ENCODE measurements at regions not wholly inside any gene's neighbourhood (a gene's known extent, or its start where the extent isn't known, plus 50 kb on each side); places are given as distances from the start of the nearest gene placed in this dataset.

DNA sequence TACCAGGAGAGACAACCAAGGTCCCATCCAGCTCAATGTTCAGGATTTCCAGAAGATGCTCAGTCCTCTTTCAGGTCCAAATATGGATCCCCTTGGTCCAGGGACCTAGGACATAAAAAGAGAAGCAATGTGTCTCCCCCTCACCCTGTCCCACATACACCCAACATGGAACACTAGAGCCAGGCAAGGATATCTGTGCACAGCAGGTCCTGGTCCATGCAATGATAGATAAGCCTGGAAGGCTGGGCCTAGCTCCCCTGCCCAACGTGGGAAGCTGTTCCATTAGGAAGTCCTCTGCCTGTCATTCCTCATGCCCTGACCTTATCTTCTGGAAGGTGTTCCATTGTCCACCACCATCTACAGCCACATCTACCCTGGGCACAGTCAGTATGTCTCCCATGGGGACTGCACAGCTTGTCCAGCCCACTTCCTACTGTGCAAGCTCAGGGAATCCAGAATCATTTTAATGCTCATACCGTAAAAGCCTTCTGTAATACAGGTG is 1434.8 kb downstream of the TBC1D22A start:
- no peak for TF ChIP-seq CTCF (IDR thresholded peaks at IDR 0.05; ENCODE audit: low read depth, low read length)
- Histone ChIP-seq H3K27me3 (no peaks in the 10 kb centered on the region), H3K4me1 (ENCODE audit: low read depth) (no peaks in the 10 kb centered on the region), H3K4me3 (no peak overlapping the region), H3K9me3 (ENCODE audit: low read depth) (no peaks in the 10 kb centered on the region), H3K36me3 (no peaks in the 10 kb centered on the region), H3K27ac (no peak overlapping the region)
- DNase-seq (ENCODE audit: low read depth in 1 of 2, low spot score in 1 of 2), result no peak

DNA sequence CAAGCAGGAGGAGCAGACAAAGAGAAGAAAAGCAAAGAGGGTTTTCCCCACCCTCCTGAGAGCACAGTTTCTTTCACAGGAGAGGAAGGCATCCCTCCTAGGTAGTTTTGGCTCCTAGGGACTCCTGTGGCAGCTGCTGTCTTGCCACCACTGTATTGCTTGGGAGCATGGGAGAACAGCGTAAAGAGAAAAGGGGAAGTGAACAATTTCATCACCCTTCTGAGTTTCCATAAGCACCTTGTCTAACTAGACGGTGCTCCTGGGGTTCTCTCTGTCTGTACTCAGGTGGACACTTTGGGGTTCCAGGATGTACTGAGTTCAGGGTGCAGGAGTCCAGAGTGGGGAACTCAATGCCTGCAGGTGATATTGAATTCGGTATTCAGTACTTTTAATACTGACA is 1430.5 kb downstream of the TBC1D22A start:
- no peak overlapping the region for H3K27ac ChIP-seq
- no peaks in the 10 kb centered on the region for H3K9me3 ChIP-seq (ENCODE audit: low read depth)
- H3K36me3 ChIP-seq, result no peaks in the 10 kb centered on the region
- no peak overlapping the region for H3K4me3 ChIP-seq
- no peak for DNase-seq (ENCODE audit: low read depth in 1 of 2, low spot score in 1 of 2)
- no peak for TF ChIP-seq CTCF (IDR thresholded peaks at IDR 0.05; ENCODE audit: low read depth, low read length)
- H3K4me1 ChIP-seq (ENCODE audit: low read depth), result no peaks in the 10 kb centered on the region
- H3K27me3 ChIP-seq, result no peaks in the 10 kb centered on the region

DNA sequence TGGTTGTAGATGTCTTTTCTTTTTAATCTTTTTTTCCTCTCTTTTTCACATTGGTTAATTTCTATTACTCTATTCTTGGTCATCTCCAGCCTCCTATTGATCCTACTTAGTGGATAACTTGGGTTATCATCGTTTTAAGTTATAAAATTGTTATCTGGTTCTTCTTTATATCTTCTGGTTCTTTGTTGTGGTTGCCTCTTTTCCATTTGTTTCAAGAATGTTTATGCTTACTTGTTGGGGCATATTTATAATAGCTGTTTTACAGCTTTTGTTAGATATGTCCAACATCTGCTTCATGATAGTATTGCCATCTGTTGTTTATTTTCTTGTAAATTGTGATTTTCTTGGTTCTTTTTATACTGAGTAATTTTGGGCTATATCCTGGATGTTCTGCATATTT is 1429.6 kb downstream of the TBC1D22A start:
- Histone ChIP-seq H3K27me3 (no peaks in the 10 kb centered on the region), H3K9me3 (ENCODE audit: low read depth) (no peaks in the 10 kb centered on the region), H3K4me1 (ENCODE audit: low read depth) (no peaks in the 10 kb centered on the region), H3K27ac (no peak overlapping the region), H3K36me3 (no peaks in the 10 kb centered on the region), H3K4me3 (no peak overlapping the region)
- no peak for DNase-seq (ENCODE audit: low read depth in 1 of 2, low spot score in 1 of 2)
- TF ChIP-seq CTCF (IDR thresholded peaks at IDR 0.05; ENCODE audit: low read depth, low read length), result no peak

DNA sequence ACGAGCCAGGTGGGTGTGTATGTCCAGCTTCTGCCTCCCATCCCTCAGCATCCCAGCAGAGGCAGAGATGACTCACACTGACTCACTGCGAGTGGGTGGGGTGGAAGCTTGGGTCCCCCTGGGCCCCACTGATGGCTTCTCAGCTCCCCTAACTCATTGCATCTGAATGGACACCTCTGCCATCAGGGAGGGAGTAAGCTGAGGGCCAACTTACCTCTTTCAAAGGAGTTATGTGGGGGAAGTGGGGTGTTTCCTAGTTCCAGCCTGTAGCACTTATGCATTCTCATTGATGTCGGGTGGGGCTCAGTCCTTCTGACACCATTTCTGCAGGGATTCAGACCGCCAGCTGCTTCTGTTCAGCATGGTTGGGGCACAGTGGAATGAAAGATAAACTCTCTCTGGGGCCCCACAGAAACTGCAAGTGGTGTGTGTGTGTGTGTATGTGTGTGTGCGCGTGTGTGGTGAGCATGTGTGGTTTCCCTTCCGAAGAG is 1425.8 kb downstream of the TBC1D22A start:
- H3K27me3 ChIP-seq, result no peaks in the 10 kb centered on the region
- H3K4me3 ChIP-seq, result no peak overlapping the region
- no peaks in the 10 kb centered on the region for H3K36me3 ChIP-seq
- no peak for TF ChIP-seq CTCF (IDR thresholded peaks at IDR 0.05; ENCODE audit: low read depth, low read length)
- H3K9me3 ChIP-seq (ENCODE audit: low read depth), result no peaks in the 10 kb centered on the region
- no peaks in the 10 kb centered on the region for H3K4me1 ChIP-seq (ENCODE audit: low read depth)
- no peak overlapping the region for H3K27ac ChIP-seq
- no peak for DNase-seq (ENCODE audit: low read depth in 1 of 2, low spot score in 1 of 2)

GRCh38 chr22:48187356-48187755 is 1424.9 kb downstream of the TBC1D22A start:
- DNase-seq (ENCODE audit: low read depth in 1 of 2, low spot score in 1 of 2), result peak in 1 of 2 donors; percentile 11
- H3K27me3 ChIP-seq, result no peaks in the 10 kb centered on the region
- no peaks in the 10 kb centered on the region for H3K9me3 ChIP-seq (ENCODE audit: low read depth)
- no peak overlapping the region for H3K4me3 ChIP-seq
- no peak overlapping the region for H3K27ac ChIP-seq
- H3K4me1 ChIP-seq (ENCODE audit: low read depth), result no peaks in the 10 kb centered on the region
- H3K36me3 ChIP-seq, result no peaks in the 10 kb centered on the region
- TF ChIP-seq CTCF (IDR thresholded peaks at IDR 0.05; ENCODE audit: low read depth, low read length), result no peak
